ENCODE measurements at regions not wholly inside any gene's neighbourhood (a gene's known extent, or its start where the extent isn't known, plus 50 kb on each side); places are given as distances from the start of the nearest gene placed in this dataset.

- intact Hi-C loops (cut with DNase I; ENCODE audit: low total_unique reads) = no loop called here
- TF ChIP-seq CTCF (IDR thresholded peaks at IDR 0.05) = no peak
- TF ChIP-seq POLR2A (IDR thresholded peaks at IDR 0.05) = no peak
- no peak for TF ChIP-seq POLR2AphosphoS5 (IDR thresholded peaks at IDR 0.05)
- Histone ChIP-seq H3K27me3 (no peaks in the 10 kb centered on the region), H3K4me1 (no peaks in the 10 kb centered on the region), H3K27ac (no peak overlapping the region), H3K9me3 (no peaks in the 10 kb centered on the region), H3K36me3 (no peaks in the 10 kb centered on the region), H3K4me3 (no peak overlapping the region)
- no peak for DNase-seq (ENCODE audit: low spot score in 2 of 2)
These were observed 588.0 kb upstream of the ARID1B start for GRCh38 chr6:156189195-156189594.

GRCh38 chr6:156185113-156185512, 592.1 kb upstream of the ARID1B start:
- no peaks in the 10 kb centered on the region for H3K36me3 ChIP-seq
- H3K27me3 ChIP-seq = no peaks in the 10 kb centered on the region
- intact Hi-C loops (cut with DNase I; ENCODE audit: low total_unique reads) = no loop called here
- no peak for TF ChIP-seq CTCF (IDR thresholded peaks at IDR 0.05)
- TF ChIP-seq POLR2AphosphoS5 (IDR thresholded peaks at IDR 0.05) = no peak
- TF ChIP-seq POLR2A (IDR thresholded peaks at IDR 0.05) = no peak
- H3K4me3 ChIP-seq = no peak overlapping the region
- H3K4me1 ChIP-seq = no peaks in the 10 kb centered on the region
- H3K9me3 ChIP-seq = no peaks in the 10 kb centered on the region
- H3K27ac ChIP-seq = no peak overlapping the region
- no peak for DNase-seq (ENCODE audit: low spot score in 2 of 2)

- DNase-seq (ENCODE audit: low spot score in 2 of 2) = no peak
- Histone ChIP-seq H3K27me3 (no peaks in the 10 kb centered on the region), H3K27ac (no peak overlapping the region), H3K36me3 (no peaks in the 10 kb centered on the region), H3K9me3 (no peaks in the 10 kb centered on the region), H3K4me3 (no peak overlapping the region), H3K4me1 (no peaks in the 10 kb centered on the region)
- intact Hi-C loops (cut with DNase I; ENCODE audit: low total_unique reads) = no loop called here
- TF ChIP-seq POLR2A (IDR thresholded peaks at IDR 0.05) = no peak
- TF ChIP-seq CTCF (IDR thresholded peaks at IDR 0.05) = no peak
- no peak for TF ChIP-seq POLR2AphosphoS5 (IDR thresholded peaks at IDR 0.05)
These were observed 593.5 kb upstream of the ARID1B start for GRCh38 chr6:156183678-156184077.

GRCh38 chr6:156182356-156182755, 594.8 kb upstream of the ARID1B start:
- Histone ChIP-seq H3K4me1 (no peaks in the 10 kb centered on the region), H3K27me3 (no peaks in the 10 kb centered on the region), H3K9me3 (no peaks in the 10 kb centered on the region), H3K4me3 (no peak overlapping the region), H3K36me3 (no peaks in the 10 kb centered on the region), H3K27ac (no peak overlapping the region)
- no peak for DNase-seq (ENCODE audit: low spot score in 2 of 2)
- intact Hi-C loops (cut with DNase I; ENCODE audit: low total_unique reads) = no loop called here
- TF ChIP-seq POLR2A (IDR thresholded peaks at IDR 0.05) (no peak), CTCF (IDR thresholded peaks at IDR 0.05) (no peak), POLR2AphosphoS5 (IDR thresholded peaks at IDR 0.05) (no peak)

- Histone ChIP-seq H3K4me3 (no peak overlapping the region), H3K4me1 (no peaks in the 10 kb centered on the region), H3K9me3 (no peaks in the 10 kb centered on the region), H3K27ac (no peak overlapping the region), H3K36me3 (no peaks in the 10 kb centered on the region), H3K27me3 (no peaks in the 10 kb centered on the region)
- DNase-seq (ENCODE audit: low spot score in 2 of 2) = no peak
- TF ChIP-seq CTCF (IDR thresholded peaks at IDR 0.05) (no peak), POLR2A (IDR thresholded peaks at IDR 0.05) (no peak), POLR2AphosphoS5 (IDR thresholded peaks at IDR 0.05) (no peak)
- intact Hi-C loops (cut with DNase I; ENCODE audit: low total_unique reads) = no loop called here
These were observed 595.7 kb upstream of the ARID1B start for GRCh38 chr6:156181506-156181905.

Data from breast epithelium (tissue), 4 donors.